Right lobe of liver (tissue), 6 donors: ENCODE measurements at regions not wholly inside any gene's neighbourhood (a gene's known extent, or its start where the extent isn't known, plus 50 kb on each side); places are given as distances from the start of the nearest gene placed in this dataset.

Experiments
- ATAC-seq, 4 donors: fragments of 200-7000 bp; cut with Tn5 transposase; one replicate each; pipeline ENCODE4 v1.9.1; 2020; ENCODE audit warnings: mild to moderate bottlenecking in 4 of 4, moderate library complexity in 4 of 4
- DNase-seq, 3 donors: peaks; one replicate each; pipeline ENCODE4 v3.0.0-alpha.2; 2020
- H3K27ac ChIP-seq, 3 donors: fragments of 200-600 bp; one replicate each; pipeline ENCODE4 v1.8.0; 2022
- H3K27me3 ChIP-seq, 2 donors: fragments of 200-600 bp; one replicate each; pipeline ENCODE4 v1.8.0; 2022
- H3K36me3 ChIP-seq, 4 donors: fragments of 200-600 bp; sonication (generic) in 1 of 4; one replicate each; pipeline versions ENCODE4 v1.5.1 to v1.8.0; 2017 to 2022; ENCODE audit warnings: control low read depth in 1 of 4
- H3K4me1 ChIP-seq, 4 donors: fragments of 200-600 bp; sonication (generic) in 1 of 4; one replicate each; pipeline versions ENCODE4 v1.5.1 to v1.8.0; 2017 to 2022; ENCODE audit warnings: control low read depth in 1 of 4
- H3K4me3 ChIP-seq, 3 donors: fragments of 200-600 bp; one replicate each; pipeline ENCODE4 v1.8.0; 2022
- H3K9me3 ChIP-seq, 4 donors: fragments of 200-600 bp; sonication (generic) in 1 of 4; one replicate each; pipeline versions ENCODE4 v1.5.1 to v1.8.0; 2017 to 2022; ENCODE audit warnings: control low read depth in 1 of 4
- POLR2A ChIP-seq: fragments of 450-650 bp; IDR thresholded peaks from one replicate; pipeline ENCODE4 v1.6.1; 2017; ENCODE audit warnings: antibody characterized with exemption, mild to moderate bottlenecking
- WGBS: methylation state at CpG from one replicate; pipeline ENCODE4 v1.1.6; 2018; ENCODE audit warnings: low coverage, low lambda C conversion rate; ENCODE audit not compliant: insufficient coverage; ENCODE audit errors: missing lambda C conversion rate; 5-methylcytosine and 5-hydroxymethylcytosine counted together
- intact Hi-C, 2 donors: fragments of 100-400 bp; cut with DNase I; formaldehyde crosslinking; loops; one replicate each; pipeline versions ENCODE4 v1.11.2 to v1.14.1; 2022
- TF ChIP-seq, protein P1 (sequence below), 4 donors: fragments of 200-600 bp in 3 of 4; fragments of 450-650 bp in 1 of 4; IDR thresholded peaks; one replicate each; pipeline versions ENCODE4 v1.5.1 to v1.8.0; 2016 to 2022; ENCODE audit warnings: antibody characterized with exemption in 4 of 4, mild to moderate bottlenecking in 2 of 4
- donor health status: DM: no; HTN: yes; CAD: no.
- donor health status: DM: no; HTN: no; CAD: no.
- donor health status: DM: no; HTN: no; CAD: no.
- donor health status: DM: no; HTN: yes; CAD: no.
- donor health status: DM: no; HTN: yes; CAD: no.

DNA sequence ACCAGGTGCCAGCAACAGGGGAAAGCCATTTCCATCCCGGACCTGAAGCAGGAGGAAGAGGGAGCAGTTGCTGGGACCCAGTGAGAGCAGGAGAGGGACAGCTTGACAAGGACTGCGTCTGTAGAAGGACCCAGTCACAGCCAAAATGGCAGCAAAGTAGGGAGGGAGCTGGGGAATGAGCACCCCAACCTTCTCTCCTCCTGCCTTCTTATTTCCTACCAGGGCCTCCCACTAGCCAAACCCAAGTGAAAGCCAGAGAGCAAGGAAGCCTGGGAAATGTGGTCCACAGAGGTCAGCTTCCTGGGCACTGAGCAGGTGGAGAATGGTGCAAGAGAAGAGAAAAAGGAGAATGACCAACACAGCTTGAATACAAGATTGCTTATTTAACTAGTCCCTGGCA lies 108.5 kb upstream of the MYL2 start:
- ATAC-seq (no peak), DNase-seq (no peak)
- Histone ChIP-seq H3K36me3 (no peaks in the 10 kb centered on the region), H3K27me3 (no peaks in the 10 kb centered on the region), H3K27ac (no peak overlapping the region), H3K9me3 (no peaks in the 10 kb centered on the region), H3K4me1 (peaks cover 0 to 19% (median 9%) of the 10 kb centered on the region in 4 donors), H3K4me3 (no peak overlapping the region)
- TF ChIP-seq, protein P1, sequence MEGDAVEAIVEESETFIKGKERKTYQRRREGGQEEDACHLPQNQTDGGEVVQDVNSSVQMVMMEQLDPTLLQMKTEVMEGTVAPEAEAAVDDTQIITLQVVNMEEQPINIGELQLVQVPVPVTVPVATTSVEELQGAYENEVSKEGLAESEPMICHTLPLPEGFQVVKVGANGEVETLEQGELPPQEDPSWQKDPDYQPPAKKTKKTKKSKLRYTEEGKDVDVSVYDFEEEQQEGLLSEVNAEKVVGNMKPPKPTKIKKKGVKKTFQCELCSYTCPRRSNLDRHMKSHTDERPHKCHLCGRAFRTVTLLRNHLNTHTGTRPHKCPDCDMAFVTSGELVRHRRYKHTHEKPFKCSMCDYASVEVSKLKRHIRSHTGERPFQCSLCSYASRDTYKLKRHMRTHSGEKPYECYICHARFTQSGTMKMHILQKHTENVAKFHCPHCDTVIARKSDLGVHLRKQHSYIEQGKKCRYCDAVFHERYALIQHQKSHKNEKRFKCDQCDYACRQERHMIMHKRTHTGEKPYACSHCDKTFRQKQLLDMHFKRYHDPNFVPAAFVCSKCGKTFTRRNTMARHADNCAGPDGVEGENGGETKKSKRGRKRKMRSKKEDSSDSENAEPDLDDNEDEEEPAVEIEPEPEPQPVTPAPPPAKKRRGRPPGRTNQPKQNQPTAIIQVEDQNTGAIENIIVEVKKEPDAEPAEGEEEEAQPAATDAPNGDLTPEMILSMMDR (IDR thresholded peaks at IDR 0.05), result no peak
- no peak for TF ChIP-seq POLR2A
- 86% methylated on average over 2 of the region's 2 CpGs for WGBS
- intact Hi-C loops, result loop anchor here (5.0 to 10.0 kb wide), 3 partner anchors 136 to 278 kb away; no protein-coding TSS in a partner anchor

DNA sequence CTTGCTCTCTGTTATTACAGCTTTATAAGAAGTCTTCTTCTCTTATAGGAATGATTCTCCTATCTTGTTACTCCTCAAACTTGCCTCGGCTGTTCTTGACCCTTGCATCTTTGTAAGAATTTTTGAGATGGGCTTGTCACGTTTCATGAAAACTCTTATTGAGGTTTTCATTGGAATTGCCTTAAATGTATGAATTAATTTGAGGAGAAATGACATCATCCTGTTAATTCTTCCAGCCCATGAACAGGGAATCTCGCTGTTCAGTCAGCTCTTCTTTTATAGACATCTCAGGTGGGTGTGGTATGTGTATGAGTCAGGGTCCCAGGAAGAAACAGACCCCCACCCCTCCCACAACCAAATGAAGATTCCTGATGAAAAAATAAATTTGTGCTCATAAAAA lies 107.1 kb upstream of the MYL2 start:
- Histone ChIP-seq H3K27ac (no peak overlapping the region), H3K4me3 (no peak overlapping the region), H3K4me1 (peaks cover 0 to 19% (median 7%) of the 10 kb centered on the region in 4 donors), H3K27me3 (no peaks in the 10 kb centered on the region), H3K36me3 (no peaks in the 10 kb centered on the region), H3K9me3 (no peaks in the 10 kb centered on the region)
- intact Hi-C loops, result loop anchor here (5.0 to 10.0 kb wide), 3 partner anchors 137 to 280 kb away; no protein-coding TSS in a partner anchor
- no peak for DNase-seq
- no peak for ATAC-seq
- WGBS, result 67% methylated on average over 3 of the region's 3 CpGs
- no peak for TF ChIP-seq POLR2A
- TF ChIP-seq, protein P1 (IDR thresholded peaks at IDR 0.05), result no peak

DNA sequence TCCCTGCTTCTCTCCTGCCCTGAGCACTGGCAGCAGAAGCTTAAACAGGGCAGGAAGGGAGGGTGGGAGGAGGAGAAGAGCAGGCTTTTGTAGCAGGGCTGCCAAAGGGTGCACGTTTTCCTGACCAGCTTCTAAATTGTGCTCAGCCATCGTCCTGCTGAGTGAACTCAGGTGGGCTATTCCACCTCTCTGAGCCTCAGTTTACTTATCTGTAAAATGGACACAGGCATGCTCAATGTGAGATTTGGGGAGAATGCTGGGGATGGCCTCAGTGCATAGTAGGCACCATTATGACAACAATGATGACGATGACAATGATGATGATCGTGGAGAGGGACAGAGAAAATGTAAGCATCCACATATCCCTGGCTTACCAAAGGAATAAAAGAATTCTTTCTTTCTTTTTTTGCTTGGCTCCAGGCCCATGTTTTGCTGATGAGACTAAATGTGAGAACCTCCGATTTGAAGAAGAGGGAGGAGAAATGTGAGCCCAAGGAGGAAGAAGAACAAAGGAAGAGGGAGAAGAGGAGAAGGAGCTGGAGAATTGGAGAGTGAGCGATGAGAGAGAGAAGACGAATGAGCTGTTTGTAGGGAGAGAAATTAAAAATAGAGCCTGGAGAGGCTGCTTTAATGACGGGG lies 105.5 kb upstream of the MYL2 start:
- no peak for ATAC-seq
- Histone ChIP-seq H3K9me3 (no peaks in the 10 kb centered on the region), H3K4me3 (no peak overlapping the region), H3K27me3 (no peaks in the 10 kb centered on the region), H3K36me3 (no peaks in the 10 kb centered on the region), H3K4me1 (peaks cover 0 to 12% (median 4%) of the 10 kb centered on the region in 4 donors), H3K27ac (no peak overlapping the region)
- intact Hi-C loops, result loop anchor here (5.0 to 10.0 kb wide), 3 partner anchors 139 to 281 kb away; no protein-coding TSS in a partner anchor
- no peak for DNase-seq
- no peak for TF ChIP-seq POLR2A
- TF ChIP-seq, protein P1 (IDR thresholded peaks at IDR 0.05), result no peak
- 52% methylated on average over 8 of the region's 8 CpGs for WGBS

DNA sequence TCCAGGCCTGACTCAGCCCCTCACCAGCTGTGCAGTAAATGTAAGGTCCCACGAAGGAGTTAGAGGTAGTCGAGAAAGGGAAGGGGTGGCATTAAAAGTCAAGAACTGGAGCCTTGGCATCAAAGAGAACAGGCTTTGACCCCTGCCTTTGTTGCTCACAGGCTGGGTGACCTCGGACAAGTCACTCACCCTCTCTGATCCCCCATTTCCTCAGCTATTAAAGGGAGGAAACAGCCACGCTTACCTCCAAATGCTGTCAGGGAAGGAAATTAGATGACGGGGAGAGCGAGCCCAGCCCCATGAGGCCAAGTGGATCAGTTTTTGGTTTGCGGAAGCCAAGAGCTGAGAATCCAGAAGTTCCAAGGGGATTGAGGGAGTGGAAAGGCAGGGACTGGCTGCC lies 104.9 kb upstream of the MYL2 start:
- Histone ChIP-seq H3K4me1 (peaks cover 0 to 9% (median 2%) of the 10 kb centered on the region in 4 donors), H3K27ac (no peak overlapping the region), H3K9me3 (no peaks in the 10 kb centered on the region), H3K27me3 (no peaks in the 10 kb centered on the region), H3K36me3 (no peaks in the 10 kb centered on the region), H3K4me3 (no peak overlapping the region)
- no peak for ATAC-seq
- TF ChIP-seq, protein P1 (IDR thresholded peaks at IDR 0.05), result no peak
- no peak for TF ChIP-seq POLR2A
- WGBS, result 47% methylated on average over 6 of the region's 7 CpGs
- intact Hi-C loops, result loop anchor here (5.0 to 10.0 kb wide), 3 partner anchors 140 to 282 kb away; no protein-coding TSS in a partner anchor
- no peak for DNase-seq
